Liver (tissue), 7 donors: ENCODE measurements at regions not wholly inside any gene's neighbourhood (a gene's known extent, or its start where the extent isn't known, plus 50 kb on each side); places are given as distances from the start of the nearest gene placed in this dataset.

ENCODE experiments used
- DNase-seq: peaks from one replicate; pipeline ENCODE4 v3.0.0-alpha.2; 2017; ENCODE audit warnings: low spot score
- H3K27ac ChIP-seq, 2 donors: one replicate each; pipeline ENCODE4 v1.7.0; 2013; ENCODE audit warnings: inconsistent platforms in 2 of 2, low read length in 2 of 2, control low read depth in 1 of 2, low read depth in 1 of 2, mild to moderate bottlenecking in 1 of 2
- H3K27me3 ChIP-seq, 4 donors: one replicate each; pipeline versions ENCODE4 v1.6.1 to v1.7.0; 2013; ENCODE audit warnings: low read length in 3 of 4, inconsistent platforms in 1 of 4, mild to moderate bottlenecking in 1 of 4, moderate library complexity in 1 of 4; ENCODE audit not compliant: control insufficient read depth in 4 of 4, insufficient read depth in 4 of 4
- H3K36me3 ChIP-seq, 4 donors: one replicate each; pipeline versions ENCODE4 v1.6.1 to v1.7.0; 2013; ENCODE audit warnings: low read length in 3 of 4, mild to moderate bottlenecking in 3 of 4, low read depth in 1 of 4, moderate library complexity in 1 of 4; ENCODE audit not compliant: control insufficient read depth in 4 of 4, insufficient read depth in 3 of 4
- H3K4me1 ChIP-seq, 4 donors: one replicate each; pipeline versions ENCODE4 v1.6.1 to v1.7.0; 2013; ENCODE audit warnings: low read length in 3 of 4, mild to moderate bottlenecking in 3 of 4, moderate library complexity in 1 of 4; ENCODE audit not compliant: control insufficient read depth in 4 of 4, insufficient read depth in 4 of 4
- H3K4me3 ChIP-seq, 3 donors: one replicate each; pipeline versions ENCODE4 v1.6.1 to v1.7.0; 2013; ENCODE audit warnings: low read length in 3 of 3, control low read depth in 1 of 3, low read depth in 1 of 3, mild to moderate bottlenecking in 1 of 3
- H3K9ac ChIP-seq, 2 donors: one replicate each; pipeline ENCODE4 v1.7.0; 2013; ENCODE audit warnings: low read length in 2 of 2, mild to moderate bottlenecking in 2 of 2, moderate library complexity in 2 of 2, control low read depth in 1 of 2, low read depth in 1 of 2
- H3K9me3 ChIP-seq, 4 donors: one replicate each; pipeline versions ENCODE4 v1.6.1 to v1.7.0; 2013; ENCODE audit warnings: low read length in 3 of 4; ENCODE audit not compliant: control insufficient read depth in 4 of 4
- EGR1 ChIP-seq, 2 donors: IDR thresholded peaks; 2 replicates each; pipeline ENCODE4 v1.6.1; 2016 to 2018; ENCODE audit warnings: antibody characterized with exemption in 2 of 2, low read depth in 2 of 2
- FOXA1 ChIP-seq: IDR thresholded peaks from 2 replicates; pipeline ENCODE4 v1.6.1; 2016; ENCODE audit warnings: antibody characterized with exemption
- FOXA2 ChIP-seq: IDR thresholded peaks from 2 replicates; pipeline ENCODE4 v1.6.1; 2016; ENCODE audit warnings: antibody characterized with exemption
- GABPA ChIP-seq, 2 donors: IDR thresholded peaks in 1 of 2; conservative IDR thresholded peaks in 1 of 2; 2 replicates each; pipeline ENCODE4 v1.6.1; 2016; ENCODE audit warnings: antibody characterized with exemption in 2 of 2, mild to moderate bottlenecking in 1 of 2, moderate library complexity in 1 of 2
- HNF4A ChIP-seq, 2 donors: conservative IDR thresholded peaks; 2 replicates each; pipeline ENCODE4 v1.6.1; 2016; ENCODE audit warnings: antibody characterized with exemption in 2 of 2, mild to moderate bottlenecking in 2 of 2
- HNF4G ChIP-seq: IDR thresholded peaks from 2 replicates; pipeline ENCODE4 v1.6.1; 2016; ENCODE audit warnings: antibody characterized with exemption
- JUND ChIP-seq, 2 donors: IDR thresholded peaks; 2 replicates each; pipeline ENCODE4 v1.6.1; 2016; ENCODE audit warnings: antibody characterized with exemption in 2 of 2
- MAX ChIP-seq: IDR thresholded peaks from 2 replicates; pipeline ENCODE4 v1.6.1; 2016; ENCODE audit warnings: antibody characterized with exemption
- NR2F2 ChIP-seq: IDR thresholded peaks from 2 replicates; pipeline ENCODE4 v1.6.1; 2016; ENCODE audit warnings: antibody characterized with exemption
- RAD21 ChIP-seq, 2 donors: IDR thresholded peaks; 2 replicates each; pipeline ENCODE4 v1.6.1; 2016; ENCODE audit warnings: antibody characterized with exemption in 2 of 2, mild to moderate bottlenecking in 2 of 2
- REST ChIP-seq: IDR thresholded peaks from 2 replicates; pipeline ENCODE4 v1.6.1; 2016; ENCODE audit warnings: antibody characterized with exemption, mild to moderate bottlenecking
- RXRA ChIP-seq, 2 donors: IDR thresholded peaks; 2 replicates each; pipeline ENCODE4 v1.6.1; 2017 to 2018; ENCODE audit warnings: antibody characterized with exemption in 2 of 2, mild to moderate bottlenecking in 1 of 2
- TAF1 ChIP-seq: conservative IDR thresholded peaks from 2 replicates; pipeline ENCODE4 v1.6.1; 2016; ENCODE audit warnings: antibody characterized with exemption, mild to moderate bottlenecking
- YY1 ChIP-seq: IDR thresholded peaks from 2 replicates; pipeline ENCODE4 v1.6.1; 2016; ENCODE audit warnings: antibody characterized with exemption, mild to moderate bottlenecking
- ZBTB33 ChIP-seq: IDR thresholded peaks from 2 replicates; pipeline ENCODE4 v1.6.1; 2016; ENCODE audit warnings: antibody characterized with exemption
- WGBS: extraction: QIAGEN DNeasy Blood & Tissue Kit; methylation state at CpG from one replicate; pipeline ENCODE4 v1.1.7; 2013; 5-methylcytosine and 5-hydroxymethylcytosine counted together
- TF ChIP-seq, protein P1 (sequence below): IDR thresholded peaks from 2 replicates; pipeline ENCODE4 v1.6.1; 2016; ENCODE audit warnings: antibody characterized with exemption
- donor health status: healthy.
- donor health status: healthy.
- donor health status: healthy.
- donor health status: healthy.

DNA sequence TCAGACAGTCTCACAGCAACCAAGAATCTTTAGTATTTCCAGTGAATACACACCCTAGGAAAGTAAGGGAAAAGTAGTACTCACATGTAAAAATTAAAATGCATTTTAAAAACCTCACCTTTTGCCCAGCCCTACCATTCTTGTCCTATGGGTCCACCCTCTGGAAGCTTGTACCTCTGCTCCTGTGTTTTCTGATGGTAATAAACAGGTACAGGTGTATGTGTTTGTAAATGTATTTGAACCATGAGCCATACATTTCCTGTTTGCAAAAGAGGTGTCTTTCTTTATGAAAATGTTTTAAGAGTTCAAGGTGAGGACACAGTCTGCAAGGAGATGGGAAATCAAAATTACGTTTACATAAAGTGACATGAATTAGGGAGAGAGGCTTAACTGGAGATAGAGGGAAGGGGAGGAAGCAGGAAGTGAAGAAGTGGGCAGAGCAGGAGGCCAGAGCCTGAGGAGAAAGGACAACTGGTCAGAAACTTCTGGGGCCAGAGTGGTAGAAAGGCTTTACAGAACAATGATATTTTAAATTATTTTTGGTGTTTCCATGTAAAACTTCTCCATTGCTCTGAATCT, 52.0 kb upstream of the IVNS1ABP start:
- no peak for DNase-seq
- no peaks in the 10 kb centered on the region for H3K9me3 ChIP-seq
- H3K9ac ChIP-seq, result no peak overlapping the region
- no peak overlapping the region for H3K4me3 ChIP-seq
- H3K27ac ChIP-seq, result no peak overlapping the region
- no peaks in the 10 kb centered on the region for H3K27me3 ChIP-seq
- WGBS, result 72% methylated on average over 1 of the region's 1 CpG
- H3K4me1 ChIP-seq, result no peaks in the 10 kb centered on the region
- TF ChIP-seq MAX (no peak), TAF1 (no peak), GABPA (IDR thresholded peaks at IDR 0.05 in 1 of 2, conservative IDR thresholded peaks at IDR 0.05 in 1 of 2) (no peak), YY1 (no peak), NR2F2 (no peak), ZBTB33 (no peak)
- H3K36me3 ChIP-seq, result no peaks in the 10 kb centered on the region

GRCh38 chr1:185368313-185368855, 51.3 kb upstream of the IVNS1ABP start:
- H3K9ac ChIP-seq, result no peak overlapping the region
- 96% methylated on average over 3 of the region's 3 CpGs for WGBS
- no peak for DNase-seq
- H3K36me3 ChIP-seq, result no peaks in the 10 kb centered on the region
- no peak overlapping the region for H3K27ac ChIP-seq
- TF ChIP-seq YY1, result no peak
- TF ChIP-seq RAD21 (IDR thresholded peaks at IDR 0.05), result no peak
- TF ChIP-seq GABPA (IDR thresholded peaks at IDR 0.05 in 1 of 2, conservative IDR thresholded peaks at IDR 0.05 in 1 of 2), result no peak
- TF ChIP-seq RXRA (IDR thresholded peaks at IDR 0.05), result no peak
- no peak for TF ChIP-seq FOXA1
- no peak for TF ChIP-seq JUND (IDR thresholded peaks at IDR 0.05)
- no peak for TF ChIP-seq REST
- TF ChIP-seq TAF1, result no peak
- TF ChIP-seq FOXA2, result no peak
- TF ChIP-seq ZBTB33, result no peak
- no peak for TF ChIP-seq HNF4A (conservative IDR thresholded peaks at IDR 0.05)
- no peak for TF ChIP-seq MAX
- TF ChIP-seq EGR1 (IDR thresholded peaks at IDR 0.05; ENCODE audit: low read depth in 2 of 2), result no peak
- no peak for TF ChIP-seq HNF4G
- TF ChIP-seq, protein P1, sequence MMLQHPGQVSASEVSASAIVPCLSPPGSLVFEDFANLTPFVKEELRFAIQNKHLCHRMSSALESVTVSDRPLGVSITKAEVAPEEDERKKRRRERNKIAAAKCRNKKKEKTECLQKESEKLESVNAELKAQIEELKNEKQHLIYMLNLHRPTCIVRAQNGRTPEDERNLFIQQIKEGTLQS, result no peak
- no peaks in the 10 kb centered on the region for H3K27me3 ChIP-seq
- H3K9me3 ChIP-seq, result no peaks in the 10 kb centered on the region
- H3K4me1 ChIP-seq, result no peaks in the 10 kb centered on the region
- no peak overlapping the region for H3K4me3 ChIP-seq
